IPS DF 19.7 (cell line): ENCODE measurements at regions not wholly inside any gene's neighbourhood (a gene's known extent, or its start where the extent isn't known, plus 50 kb on each side); places are given as distances from the start of the nearest gene placed in this dataset.
A peak's percentile ranks its signal among the peaks of the same experiment; 100 is the strongest.
"Not testable (repeated sequence)": the region's sequence is repeated elsewhere in the genome, so short reads cannot be mapped to it uniquely, and the experiment has no call there.

Experiments used
- DNase-seq: peaks from one replicate; pipeline ENCODE4 v3.0.0-alpha.2; 2013; ENCODE audit warnings: low read depth, low spot score

DNA sequence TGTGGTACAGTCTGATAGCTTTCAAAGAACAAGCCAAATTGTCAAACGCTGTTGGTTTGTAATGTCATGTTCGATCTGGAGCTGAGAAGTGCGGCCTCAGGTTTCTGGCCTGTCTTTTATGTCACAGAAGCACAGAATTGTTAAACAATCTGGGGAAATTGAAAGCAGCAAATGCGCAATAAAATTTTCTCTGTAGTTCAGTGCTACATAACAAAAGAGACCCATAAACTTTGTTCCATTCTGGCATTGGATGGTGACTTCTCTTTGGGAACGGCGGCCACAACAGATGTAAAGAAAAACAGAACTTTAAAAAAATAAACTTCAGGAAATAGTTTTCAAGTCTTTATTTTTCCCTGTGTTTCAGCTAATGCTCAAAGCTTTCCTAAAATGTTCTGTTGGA lies 106.9 kb downstream of the PRL start:
- DNase-seq = no peak

DNA sequence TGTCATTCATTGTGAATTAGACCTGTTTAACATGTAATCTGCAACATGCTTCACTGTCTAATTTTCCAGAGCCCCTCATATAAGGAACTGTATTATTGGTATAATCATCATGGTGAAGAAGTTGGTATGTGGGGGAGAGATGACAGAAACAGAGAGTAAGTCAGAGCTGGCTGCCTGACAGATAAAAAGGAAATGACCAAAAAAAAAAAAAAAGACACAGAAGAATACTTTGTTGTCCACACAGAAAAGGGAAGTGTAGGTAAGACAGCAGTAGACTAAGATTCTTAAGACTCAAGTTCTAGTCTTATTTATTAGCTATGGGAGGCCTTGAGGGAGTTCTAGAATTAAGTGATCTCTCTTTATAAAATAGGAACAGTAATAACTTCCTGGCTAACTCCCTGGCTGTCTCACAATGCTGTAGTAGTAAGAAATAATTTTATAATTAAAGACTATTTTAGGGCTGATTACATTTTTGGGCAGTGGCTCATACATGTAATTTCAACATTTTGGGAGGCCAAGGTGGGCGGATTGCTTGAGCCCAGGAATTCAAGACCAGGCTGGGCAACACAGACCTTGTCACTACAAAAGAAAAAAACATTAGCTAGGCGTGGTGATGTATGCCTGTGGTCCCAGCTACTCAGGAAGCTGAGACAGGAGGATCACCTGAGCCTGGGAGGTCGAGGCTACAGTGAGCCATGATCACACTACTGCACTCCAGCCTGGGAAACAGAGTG lies 102.5 kb downstream of the PRL start:
- DNase-seq = no peak

DNA sequence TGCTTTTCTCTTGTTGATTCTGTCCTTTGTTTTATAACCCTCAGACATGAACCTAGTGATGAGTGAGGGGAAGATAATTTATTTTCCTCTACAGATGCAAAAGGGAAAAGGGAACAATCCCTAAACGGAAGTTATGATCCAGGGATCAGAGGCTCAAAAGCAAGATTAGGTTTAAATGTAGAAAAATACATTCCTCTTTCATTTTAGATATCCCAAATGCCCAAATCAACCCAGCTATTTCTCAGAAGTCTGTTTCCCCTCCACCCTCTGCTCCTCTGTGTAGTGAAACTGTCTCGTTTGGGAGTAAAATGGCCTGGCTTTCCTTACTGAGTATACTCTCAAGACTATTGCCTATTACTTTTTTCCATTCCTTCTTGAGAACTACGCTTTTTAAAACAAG lies 97.1 kb downstream of the PRL start:
- DNase-seq = no peak

DNA sequence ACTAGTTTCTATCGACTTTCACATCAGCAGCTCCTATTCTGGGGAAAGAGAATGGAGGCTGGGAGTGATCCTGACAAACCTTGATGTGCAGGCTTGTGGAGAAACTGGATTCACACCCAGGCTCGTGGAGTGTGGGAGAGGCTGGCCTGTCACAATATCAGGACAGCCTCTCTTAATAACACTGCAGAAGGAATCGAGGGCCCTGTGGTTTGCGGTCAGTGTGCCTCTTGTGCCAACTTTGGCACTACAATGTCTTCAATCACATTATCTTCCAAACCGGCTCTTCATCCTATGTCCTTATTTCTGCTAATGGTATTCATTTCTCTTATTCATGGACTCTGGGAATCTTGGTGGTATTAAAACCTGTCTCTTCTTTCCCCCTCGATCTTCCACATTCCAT lies 92.7 kb downstream of the PRL start:
- DNase-seq = no peak

DNA sequence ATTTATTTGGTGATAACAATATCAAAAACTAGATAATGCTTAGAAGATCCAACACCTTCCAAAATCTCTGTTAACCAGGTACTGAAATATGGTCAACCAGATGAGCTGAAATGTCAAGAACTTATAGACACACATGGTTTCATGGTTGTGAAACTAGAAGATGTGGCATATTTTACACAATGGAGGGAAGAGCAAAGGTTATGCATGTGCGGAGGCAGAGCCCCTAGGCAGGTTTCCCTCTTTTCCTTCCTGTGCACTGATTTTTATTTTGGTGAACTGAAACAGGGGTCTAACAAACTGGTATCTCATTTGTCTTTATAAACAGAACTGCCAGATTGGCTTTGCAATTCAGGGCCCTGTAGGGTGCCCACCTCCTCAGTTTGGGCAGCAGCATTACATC lies 91.6 kb downstream of the PRL start:
- no peak for DNase-seq

DNA sequence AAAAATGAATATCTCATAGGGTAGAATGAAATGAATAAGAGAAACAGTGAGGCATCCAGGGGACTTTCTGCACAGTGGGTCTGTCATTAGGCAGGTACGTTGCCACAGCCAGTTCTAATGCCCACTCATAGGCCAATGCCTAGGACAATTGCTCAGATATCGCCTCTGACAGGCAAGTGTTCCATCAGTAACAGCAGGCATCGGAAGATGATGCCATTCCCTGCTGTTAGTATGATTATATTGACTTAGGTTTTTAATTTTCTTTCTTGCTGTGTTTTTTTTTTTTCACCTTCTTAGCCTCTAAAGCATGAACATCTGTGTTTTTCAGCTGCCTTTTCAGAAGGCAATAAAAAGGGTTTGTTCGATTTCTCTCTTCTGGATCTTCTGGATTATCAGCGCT lies 90.7 kb downstream of the PRL start:
- no peak for DNase-seq

DNA sequence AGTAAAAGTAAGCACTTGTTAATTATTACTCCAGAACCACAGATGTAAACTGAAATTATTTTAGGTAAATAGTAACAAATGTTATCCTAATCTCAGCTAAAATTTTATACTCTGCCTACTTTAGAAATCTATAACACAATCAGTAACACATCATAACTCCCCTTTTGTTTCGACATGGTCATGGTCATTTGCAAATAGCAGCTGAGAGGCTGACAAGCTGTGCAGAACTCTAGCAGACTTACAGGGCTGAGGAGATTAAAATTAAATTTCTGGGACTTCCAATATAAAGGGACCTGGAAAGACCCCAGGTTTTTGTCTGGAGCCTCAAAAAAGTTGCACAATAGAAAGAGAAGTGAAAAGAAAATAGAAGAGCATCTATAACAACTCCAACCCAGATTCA lies 88.8 kb downstream of the PRL start:
- no peak for DNase-seq

DNA sequence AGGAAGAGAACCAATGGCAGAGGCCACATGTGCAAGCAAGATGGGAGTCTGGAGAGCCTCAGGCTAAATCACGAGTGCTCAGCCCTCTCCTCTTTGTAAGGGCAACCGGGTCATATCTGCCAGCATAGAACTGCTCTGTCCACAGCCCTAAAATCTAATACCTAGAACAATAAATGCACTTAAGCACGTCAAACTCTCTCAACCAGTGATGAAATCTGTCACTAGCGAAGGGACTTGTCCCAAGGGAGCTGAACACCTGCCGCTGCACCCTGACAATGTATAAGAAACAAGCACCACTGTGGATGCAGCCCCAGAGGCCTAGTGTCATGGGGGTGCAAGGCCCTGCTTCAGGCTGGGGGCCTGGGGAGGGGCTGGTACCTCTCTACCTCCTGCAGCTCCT lies 82.5 kb downstream of the PRL start:
- DNase-seq = no peak

DNA sequence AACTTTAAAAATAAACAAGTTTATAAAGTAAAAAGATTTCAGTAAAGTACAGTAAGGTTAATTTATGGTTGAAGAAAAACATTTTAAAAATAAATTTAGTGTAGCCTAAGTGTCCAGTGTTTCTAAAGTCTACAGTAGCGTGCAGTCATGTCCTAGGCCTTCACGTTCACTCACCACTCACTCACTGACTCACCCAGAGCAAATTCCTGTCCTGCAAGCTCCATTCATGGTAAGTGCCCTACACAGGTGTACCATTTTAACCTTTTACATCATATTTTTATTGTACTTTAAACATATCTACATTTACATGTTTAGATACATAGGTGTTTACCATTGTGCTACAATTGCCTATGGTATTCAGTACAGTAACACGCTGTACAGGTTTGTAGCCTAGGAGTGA lies 81.4 kb downstream of the PRL start:
- DNase-seq = not testable (repeated sequence)

DNA sequence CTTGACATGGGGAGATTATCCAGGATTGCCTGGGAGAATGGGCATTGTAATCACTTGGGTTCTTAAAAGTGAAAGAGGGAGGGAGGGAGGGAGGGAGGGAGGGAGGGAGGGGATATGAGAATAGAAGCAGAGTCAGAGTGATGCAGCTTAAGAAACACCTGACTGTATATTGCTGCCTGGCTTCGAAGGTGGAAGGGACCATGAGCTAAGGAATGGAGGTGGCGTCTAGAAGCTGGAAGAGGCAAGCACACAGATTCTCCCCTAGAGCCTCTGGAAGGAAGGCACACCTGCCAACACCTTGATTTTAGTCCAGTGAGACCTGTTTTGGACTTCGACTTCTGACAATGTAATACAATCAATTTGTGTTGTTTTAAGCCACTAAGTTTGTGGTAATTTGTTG lies 78.4 kb downstream of the PRL start:
- DNase-seq = no peak

DNA sequence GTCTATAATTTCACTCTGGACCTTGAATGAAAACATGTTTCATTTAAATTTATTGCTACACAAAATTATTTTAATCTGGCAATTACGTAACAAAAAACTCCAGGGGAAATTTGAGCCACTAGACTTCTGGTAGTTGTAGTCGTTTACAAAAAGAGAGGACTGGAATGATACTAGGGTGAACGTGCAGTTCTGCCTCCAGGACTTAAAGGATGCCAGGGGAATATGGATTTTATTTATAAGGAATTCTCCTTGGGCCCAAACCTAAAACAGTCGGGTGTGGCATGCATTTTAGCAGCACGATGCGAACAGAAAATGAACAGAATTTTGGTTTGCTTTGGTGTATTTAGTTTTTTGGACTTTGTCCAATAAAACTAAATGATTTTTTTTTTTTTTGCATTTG lies 76.9 kb downstream of the PRL start:
- no peak for DNase-seq

DNA sequence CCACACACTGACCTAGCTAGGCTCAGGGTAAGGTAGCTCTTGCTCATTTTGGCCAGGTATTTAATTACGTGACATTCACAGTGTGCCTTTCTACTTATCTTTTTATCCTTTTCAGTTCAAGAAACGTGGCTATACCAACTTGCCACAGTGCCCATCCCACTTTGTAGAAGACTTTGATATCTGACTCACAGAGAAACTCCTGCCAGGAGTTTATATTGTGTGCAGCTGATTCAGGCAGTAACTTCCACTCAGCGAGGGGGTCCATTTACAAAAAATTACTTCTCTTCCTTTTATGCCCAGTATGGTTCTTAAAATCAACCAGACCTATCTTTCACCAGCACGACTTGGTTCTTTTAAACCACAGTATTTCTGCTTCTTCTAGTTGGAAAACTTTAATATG lies 75.6 kb downstream of the PRL start:
- DNase-seq = no peak

DNA sequence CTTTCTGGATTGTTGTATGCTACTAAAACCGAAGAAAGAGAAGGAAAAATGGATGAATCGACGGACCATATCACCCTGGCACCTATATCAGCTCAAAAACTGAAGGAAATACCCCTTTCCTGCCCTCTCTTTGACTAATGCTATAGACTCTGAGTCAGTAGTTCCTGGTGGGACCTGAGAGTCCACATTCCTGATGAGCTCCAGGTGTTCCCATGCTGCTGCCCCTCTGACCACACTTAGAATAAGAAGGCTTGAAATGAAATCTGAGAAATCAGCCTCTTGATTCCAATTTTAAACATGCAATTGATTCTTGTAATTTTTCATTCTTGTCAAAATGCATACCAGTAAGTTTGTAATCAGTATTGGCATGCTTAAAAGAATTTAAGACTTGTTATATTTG lies 75.2 kb downstream of the PRL start:
- DNase-seq = peak; percentile 45

DNA sequence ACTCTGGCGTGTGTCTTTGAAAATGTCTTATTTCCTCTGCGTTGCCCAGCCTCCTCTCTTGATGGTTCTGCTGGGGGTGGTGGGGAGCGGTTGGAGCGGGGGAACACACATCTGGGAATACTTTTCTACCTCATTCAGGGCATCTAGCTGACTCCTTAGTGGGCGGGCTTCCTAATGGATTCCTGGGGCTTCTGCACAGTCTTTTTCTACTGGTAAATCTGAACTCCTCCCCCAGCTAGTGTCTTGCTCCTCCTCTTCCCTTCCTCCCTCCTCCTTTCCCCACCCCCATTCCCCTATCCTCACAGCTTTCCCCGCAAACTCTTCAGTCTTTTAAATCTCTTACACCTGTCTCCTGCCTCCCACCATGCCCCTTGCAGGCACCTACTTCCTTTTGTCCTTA lies 74.4 kb downstream of the PRL start:
- DNase-seq = peak; percentile 72

DNA sequence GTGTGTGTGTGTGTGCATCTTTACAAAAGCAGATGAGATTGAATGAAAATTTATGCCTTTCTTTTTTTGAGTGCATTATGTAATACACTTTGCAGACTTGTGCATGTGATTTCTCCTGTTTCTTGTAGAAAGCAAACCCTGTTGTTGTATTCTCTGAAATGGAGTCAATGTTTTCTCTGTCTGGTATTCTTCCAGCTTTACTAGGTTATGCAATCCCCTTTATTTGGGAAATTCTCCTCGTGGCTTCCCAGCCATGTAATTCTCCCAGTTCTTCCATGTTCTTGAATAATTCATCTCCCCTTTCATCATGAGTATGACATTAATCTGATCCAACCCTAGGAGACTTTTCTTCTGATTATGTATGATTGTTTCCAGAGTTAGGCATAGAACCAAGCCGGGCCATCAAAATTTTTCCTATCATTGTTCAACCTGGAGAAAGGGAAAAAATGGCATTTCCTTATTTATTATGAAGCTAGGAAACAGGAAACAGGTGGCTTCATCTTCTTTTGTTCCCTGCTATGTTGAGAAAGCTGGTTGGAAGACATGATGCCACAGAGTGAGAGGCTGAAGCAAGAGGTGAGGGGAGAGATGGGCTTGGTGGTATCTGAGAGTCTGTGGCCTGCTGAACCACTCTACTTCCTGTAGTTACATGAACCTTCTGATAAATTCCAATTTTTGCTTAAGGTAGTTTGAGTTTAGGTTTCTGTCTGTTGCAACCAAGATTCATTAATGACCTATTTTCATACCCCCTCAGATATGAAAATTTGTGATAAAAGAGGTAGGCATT lies 68.8 kb downstream of the PRL start:
- no peak for DNase-seq

DNA sequence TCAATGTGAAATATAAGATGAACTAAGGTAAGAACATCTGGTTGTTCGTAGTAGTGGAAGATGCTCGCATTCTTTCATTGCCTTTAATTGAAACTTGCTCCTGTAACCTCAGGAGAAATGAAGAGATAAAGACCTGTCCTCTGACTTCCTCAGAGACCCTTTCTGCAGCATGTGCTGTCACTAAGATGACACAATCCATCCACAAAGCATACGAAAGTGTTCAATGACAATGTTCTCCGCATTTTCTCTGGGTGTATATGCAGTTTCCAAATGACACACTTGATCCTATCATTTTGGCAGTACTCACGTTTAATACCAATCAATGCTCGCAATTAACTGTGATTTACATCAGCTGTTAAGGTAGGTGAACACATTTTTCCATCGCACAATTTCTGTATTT lies 65.8 kb downstream of the PRL start:
- DNase-seq = no peak

DNA sequence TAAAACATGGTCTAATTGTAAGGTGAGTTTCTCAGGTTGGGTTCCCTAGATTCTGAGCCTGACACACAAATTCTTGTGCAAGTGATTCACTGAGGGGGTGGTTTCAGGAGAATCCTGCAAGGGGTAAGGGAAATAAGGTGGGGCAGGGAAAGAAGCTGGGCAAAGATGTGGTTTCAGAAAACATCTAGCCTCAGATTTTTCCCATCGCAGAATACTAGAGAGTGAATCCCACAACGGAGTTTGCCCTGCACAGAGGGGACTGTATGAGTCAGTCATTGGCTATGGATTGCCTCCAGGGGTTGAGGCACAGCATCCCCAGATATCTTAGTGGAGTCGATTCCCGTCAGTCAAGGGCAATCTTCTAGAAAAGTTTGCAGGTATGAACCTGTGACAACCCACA lies 65.2 kb downstream of the PRL start:
- no peak for DNase-seq

DNA sequence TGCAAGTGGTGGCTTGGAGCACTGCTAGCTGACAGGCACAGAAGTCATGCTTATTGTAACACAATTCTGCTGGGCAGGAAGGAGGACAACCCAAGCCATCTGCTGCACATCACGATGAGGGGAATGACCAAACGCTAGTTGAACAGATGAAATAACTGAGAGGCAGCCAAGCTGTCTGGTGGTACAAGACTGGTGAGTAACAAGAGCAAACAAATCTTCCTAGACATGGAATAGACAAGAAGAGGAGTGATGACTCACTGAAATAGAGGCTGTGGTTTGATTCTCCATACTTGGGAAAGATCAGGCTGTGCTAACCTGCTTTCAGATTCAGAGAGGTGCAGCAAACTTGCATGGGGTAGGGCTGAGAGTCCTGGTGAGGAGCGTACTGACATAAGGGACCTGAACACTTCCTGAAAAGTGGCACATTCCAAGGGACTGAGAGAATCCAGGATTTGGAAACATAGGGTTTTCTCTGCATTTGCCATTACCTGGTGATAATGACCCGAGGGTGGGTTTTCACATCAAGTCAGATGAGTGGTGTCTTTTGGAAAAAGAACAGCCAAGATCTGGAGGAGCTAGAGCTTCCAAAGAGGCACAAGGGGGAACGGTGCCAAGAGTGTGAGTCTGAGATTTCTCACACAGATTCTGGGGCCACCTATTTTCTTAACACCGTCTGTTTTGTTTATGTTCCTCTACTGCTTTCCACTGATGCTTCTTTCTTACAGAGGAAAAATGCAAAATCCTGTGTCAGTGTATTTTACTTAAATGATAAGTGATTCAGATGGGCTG lies 60.0 kb downstream of the PRL start:
- no peak for DNase-seq
